D721Med (cell line): ENCODE measurements at regions not wholly inside any gene's neighbourhood (a gene's known extent, or its start where the extent isn't known, plus 50 kb on each side); places are given as distances from the start of the nearest gene placed in this dataset.

Source experiments
- DNase-seq: peaks from one replicate; pipeline ENCODE4 v3.0.0; 2011; ENCODE audit warnings: low spot score; ENCODE audit not compliant: insufficient read length
- FAIRE-seq: peaks from 2 replicates; lab custom pipeline; 2011; peaks lifted over from hg19 to GRCh38; lab: Jason Lieb, UNC
- CTCF ChIP-seq: IDR thresholded peaks from 2 replicates; pipeline ENCODE4 v1.5.1; 2012; ENCODE audit warnings: mild to moderate bottlenecking, control low read depth; ENCODE audit not compliant: insufficient read depth; ENCODE audit errors: missing control alignments

GRCh38 chr10:101286248-101287046, 57.2 kb upstream of the LBX1 start:
- no peak for DNase-seq
- no peak for FAIRE-seq
- TF ChIP-seq CTCF, result no peak

- FAIRE-seq (no peak), DNase-seq (no peak)
- TF ChIP-seq CTCF, result no peak
Observed at GRCh38 chr10:101287183-101287996, 58.1 kb upstream of the LBX1 start.

DNA sequence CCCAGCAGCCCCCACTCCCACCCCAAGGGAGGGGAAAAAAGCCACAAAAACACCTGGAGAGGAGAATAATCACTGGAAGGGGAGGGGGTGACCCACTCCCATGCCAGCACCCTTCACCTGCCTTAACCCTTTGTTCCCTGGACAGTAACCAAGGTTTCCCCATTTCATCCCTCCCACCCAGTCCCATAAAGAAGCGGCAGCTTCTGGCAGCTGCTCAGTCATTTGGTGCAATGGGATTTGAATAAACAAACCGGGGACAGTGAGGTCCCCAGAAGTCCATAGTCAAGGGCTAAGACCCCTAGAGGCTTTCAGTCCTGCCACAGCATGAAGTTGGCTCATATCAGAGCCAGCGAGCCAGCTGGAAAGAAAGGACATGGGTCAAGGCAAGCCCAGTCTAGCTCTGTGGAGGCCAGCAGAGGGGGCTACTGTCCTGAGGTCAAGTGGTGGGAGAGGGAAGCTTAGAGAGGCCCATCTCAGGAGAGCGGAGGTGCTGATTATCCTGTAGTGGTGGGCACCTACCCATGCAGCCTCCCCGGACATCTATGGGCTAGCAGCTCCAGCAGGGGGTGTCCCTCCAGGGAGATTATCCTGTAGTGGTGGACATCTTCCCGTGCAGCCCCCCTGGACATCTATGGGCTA, 58.9 kb upstream of the LBX1 start:
- FAIRE-seq, result no peak
- TF ChIP-seq CTCF, result peak; percentile 25
- DNase-seq, result peak; percentile 53

DNA sequence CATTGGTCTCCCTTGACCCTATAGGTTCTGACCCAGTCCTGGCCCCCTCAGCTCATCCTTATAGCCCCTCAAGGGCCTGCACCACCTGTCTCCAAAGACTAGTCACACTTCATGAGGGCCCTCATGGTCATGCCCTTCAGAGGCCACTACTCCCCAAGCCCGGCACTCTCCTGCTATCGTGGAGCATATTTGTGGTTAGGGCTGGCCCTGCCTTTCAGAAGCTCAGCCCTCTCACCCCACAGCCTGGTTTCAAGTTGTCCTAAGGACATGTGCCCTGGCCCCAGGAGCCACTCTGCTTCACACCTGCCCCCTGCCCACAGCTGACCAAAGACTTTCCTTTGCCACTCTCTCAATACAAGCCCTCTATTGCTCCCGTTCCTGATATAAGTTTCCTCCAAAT, 60.3 kb upstream of the LBX1 start:
- DNase-seq (no peak), FAIRE-seq (no peak)
- no peak for TF ChIP-seq CTCF

- DNase-seq (no peak), FAIRE-seq (no peak)
- no peak for TF ChIP-seq CTCF
Observed at GRCh38 chr10:101290431-101290830, 61.2 kb upstream of the LBX1 start.

- no peak for TF ChIP-seq CTCF
- FAIRE-seq, result no peak
- DNase-seq, result no peak
Observed at GRCh38 chr10:101290881-101291280, 61.6 kb upstream of the LBX1 start.
